Stimulated activated CD4-positive, alpha-beta T cell treated with anti-CD3 and anti-CD28 coated beads, Interleukin-2, amount 100 ng/mL, for 4 hours (primary cell): ENCODE measurements at regions not wholly inside any gene's neighbourhood (a gene's known extent, or its start where the extent isn't known, plus 50 kb on each side); places are given as distances from the start of the nearest gene placed in this dataset.
"Not testable (repeated sequence)": the region's sequence is repeated elsewhere in the genome, so short reads cannot be mapped to it uniquely, and the experiment has no call there.

ENCODE experiments used
- DNase-seq: peaks from one replicate; pipeline ENCODE4 v3.0.0-alpha.2; 2020; ENCODE audit warnings: low read depth

DNA sequence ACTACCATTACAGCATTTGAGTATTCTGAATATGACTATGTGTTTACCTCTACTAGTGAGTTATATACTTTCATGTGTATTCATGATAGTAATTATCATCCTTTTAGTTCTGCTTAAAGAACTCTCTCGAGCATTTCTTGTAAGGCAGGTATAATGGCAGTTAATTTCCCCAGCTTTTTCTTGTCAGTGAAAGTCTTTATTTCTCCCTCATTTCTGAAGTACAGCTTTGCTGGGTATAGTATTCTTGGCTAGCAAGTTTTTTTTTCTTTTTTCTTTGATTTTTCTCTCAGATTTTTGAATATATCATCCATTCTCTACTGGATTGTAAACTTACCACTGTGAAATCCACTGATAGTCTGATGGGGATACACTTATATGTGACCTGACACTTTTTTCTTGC lies 165.9 kb upstream of the ARHGAP5 start:
- DNase-seq: no peak

- DNase-seq: no peak
Observed at GRCh38 chr14:31913370-31913769, 163.7 kb upstream of the ARHGAP5 start.

GRCh38 chr14:31918289-31918688 lies 158.8 kb upstream of the ARHGAP5 start:
- DNase-seq: not testable (repeated sequence)

- DNase-seq: no peak
Observed at GRCh38 chr14:31920001-31920400, 157.1 kb upstream of the ARHGAP5 start.

GRCh38 chr14:31920989-31921650 lies 156.0 kb upstream of the ARHGAP5 start:
- DNase-seq: no peak

DNA sequence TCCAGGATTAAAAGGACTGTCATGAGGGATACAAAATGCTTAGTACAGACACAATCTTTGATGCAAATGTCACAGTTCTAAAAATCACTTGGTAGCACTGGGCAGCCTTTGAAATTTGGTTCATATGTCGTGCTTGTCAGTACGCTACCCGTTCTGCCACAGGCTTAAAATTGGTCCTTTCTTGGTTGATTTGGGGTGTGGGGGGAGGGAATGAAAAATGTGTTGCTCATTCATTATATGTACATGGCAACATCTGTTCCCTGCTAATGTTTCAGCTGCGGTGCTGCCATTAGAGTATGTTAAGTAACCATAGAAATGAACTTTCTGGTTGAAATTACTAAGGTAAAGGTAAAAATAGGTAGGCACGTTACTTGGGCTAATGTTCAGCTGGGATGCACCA lies 155.4 kb upstream of the ARHGAP5 start:
- no peak for DNase-seq

- no peak for DNase-seq
Observed at GRCh38 chr14:31926123-31926522, 151.0 kb upstream of the ARHGAP5 start.

- DNase-seq: no peak
Observed at GRCh38 chr14:31926652-31927347, 150.3 kb upstream of the ARHGAP5 start.

DNA sequence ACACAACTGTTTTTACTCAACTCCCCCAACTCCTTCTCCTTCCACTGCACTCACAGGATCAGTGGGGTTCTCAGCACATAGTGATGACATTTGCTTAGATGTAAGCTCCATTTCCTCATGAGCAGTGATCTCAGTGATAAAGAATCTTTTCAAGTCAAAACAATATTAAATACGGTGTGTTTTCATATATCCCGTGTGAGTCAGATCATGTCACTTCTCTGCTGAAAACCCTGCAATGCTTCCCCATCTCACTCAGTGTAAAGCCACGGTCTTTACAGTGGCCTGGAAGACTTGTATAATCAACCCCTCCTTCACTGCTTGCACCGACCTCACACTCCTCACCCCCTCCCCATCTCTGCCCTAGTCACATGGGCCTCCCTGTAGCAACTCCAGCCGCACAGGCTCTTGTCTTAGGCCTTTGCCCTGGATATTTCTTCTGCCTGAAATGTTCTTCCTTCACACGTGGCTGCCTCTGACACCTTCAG lies 149.7 kb upstream of the ARHGAP5 start:
- no peak for DNase-seq

- no peak for DNase-seq
Observed at GRCh38 chr14:31930070-31930469, 147.0 kb upstream of the ARHGAP5 start.

GRCh38 chr14:31930493-31931240 lies 146.4 kb upstream of the ARHGAP5 start:
- no peak for DNase-seq

DNA sequence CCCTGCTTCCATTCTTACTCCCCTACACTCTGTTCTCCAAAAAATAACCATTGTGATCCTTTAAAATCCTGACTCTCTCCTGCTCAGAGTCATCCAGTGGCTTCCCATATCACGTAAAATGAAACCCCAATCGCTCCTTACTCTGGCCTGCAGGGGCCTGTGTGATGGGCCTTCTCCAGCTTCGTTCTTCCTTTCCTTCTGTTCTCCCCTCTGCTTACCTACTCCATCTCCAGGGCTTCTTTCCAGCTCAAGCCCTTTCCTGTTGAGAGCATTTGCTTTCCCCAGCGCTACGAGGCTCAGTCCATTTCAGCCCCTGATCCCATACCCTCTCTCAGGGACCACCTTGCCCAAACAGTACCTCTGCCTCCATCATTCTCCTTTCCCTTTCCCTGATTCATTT lies 144.4 kb upstream of the ARHGAP5 start:
- DNase-seq: no peak

GRCh38 chr14:31933716-31934115 lies 143.4 kb upstream of the ARHGAP5 start:
- no peak for DNase-seq

DNA sequence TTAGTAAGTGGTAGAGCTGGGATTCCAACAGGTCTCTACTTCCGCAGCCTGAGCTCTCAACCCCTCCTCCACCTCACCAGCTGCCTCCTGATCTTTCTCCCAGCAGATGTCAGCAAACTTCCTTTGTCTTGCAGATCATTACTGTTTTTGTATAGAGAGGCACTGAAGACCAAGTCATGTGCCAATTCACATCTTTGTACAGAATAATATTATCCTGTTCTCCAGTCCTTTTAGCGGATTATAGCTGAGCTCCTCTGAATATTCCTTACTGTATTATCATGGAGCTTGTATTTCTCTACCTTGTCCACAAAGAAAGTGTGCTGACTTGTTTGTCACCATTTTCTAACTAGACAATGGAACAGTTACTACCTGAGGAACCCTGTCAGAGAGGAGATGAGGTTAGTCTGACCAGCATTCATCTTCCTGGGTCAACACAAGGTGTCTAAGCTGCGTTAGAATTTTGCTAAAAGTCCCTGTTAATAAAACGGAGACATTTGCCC lies 142.3 kb upstream of the ARHGAP5 start:
- DNase-seq: no peak

DNA sequence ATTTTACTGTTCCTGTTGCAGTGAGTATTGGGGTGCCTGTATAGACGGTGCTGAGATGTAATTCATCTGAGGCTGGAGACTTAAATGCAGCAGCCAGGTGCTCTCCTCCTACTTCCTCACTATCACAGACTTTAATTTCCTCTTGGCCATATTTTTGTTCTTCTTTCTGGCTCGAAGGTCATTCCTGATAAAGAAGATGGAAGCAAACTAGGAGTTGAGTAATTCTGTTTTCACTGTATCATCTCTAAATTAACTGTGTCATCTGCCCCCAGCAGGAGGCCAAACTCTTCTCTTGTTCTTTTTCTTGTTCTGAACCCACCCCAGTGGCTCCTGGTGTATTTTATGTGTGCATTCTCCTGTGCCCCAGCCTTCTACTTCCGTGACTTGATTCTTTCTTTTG lies 141.7 kb upstream of the ARHGAP5 start:
- no peak for DNase-seq

GRCh38 chr14:31936115-31936514 lies 141.0 kb upstream of the ARHGAP5 start:
- no peak for DNase-seq

GRCh38 chr14:31937730-31938346 lies 139.3 kb upstream of the ARHGAP5 start:
- DNase-seq: peak; percentile 66

DNA sequence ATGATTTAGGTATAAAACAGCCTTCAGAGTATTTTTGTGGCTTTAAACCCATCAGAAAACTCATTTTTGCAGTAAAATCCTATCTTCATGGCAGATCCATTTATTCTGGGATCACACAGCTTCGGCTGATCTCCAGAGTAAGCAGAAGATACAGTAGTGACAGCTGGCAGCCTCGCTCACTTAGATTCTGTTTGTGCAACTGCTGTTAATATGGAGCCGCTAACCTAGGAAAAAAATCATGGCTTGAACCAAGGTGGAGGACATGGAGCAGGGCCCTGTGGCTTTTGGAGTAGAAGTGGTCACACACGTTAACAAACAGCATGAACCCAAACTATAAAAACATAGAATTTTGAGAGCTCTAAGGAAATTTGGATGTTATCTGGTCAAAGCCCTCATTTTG lies 137.2 kb upstream of the ARHGAP5 start:
- DNase-seq: no peak

DNA sequence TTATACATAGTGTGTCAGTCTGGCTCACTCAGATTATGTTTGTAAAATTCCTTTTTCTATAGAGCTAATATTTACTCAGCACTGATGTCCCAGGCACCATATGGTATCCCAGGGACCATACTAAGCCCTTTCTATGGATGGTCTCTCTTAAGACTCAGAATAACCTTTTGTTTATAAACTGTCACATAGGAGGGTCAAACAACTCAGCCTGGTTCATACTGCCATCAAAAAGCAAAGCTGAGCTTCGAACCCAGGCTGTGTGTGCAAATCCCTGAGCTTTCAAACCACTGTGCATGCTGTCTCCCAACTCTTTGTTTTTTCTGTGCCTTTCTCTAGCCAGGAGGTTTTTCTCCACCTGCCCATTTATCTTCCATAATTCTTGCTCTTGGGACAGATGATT lies 135.6 kb upstream of the ARHGAP5 start:
- no peak for DNase-seq

- DNase-seq: no peak
Observed at GRCh38 chr14:31942166-31942841, 134.8 kb upstream of the ARHGAP5 start.

DNA sequence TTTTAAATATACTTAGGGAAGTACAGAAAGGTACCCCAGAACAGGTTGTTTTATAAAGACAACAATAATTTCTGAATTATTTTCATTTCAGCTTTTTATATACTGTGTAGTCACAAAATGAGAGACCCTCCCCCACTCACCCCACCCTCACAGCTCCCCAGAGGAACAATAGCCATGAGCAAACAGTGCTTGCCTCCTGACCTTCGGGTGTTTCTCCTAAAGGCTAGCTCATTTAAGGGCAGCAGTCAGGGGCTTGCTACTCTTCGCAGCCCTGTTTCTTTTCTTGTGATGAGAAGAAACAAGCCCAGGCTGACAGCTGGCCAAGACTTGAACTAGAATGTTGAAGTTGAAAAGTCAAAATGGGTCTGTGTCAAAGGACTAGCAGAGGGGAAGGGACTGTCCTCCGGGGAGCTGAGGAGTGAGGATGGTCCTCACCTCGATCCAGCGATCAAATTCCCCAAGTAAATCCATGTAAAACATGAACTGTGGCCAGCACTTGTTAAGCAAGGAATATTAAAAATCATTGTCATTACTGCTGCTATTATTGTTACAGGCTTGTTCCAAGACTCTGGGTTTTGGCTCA lies 133.8 kb upstream of the ARHGAP5 start:
- no peak for DNase-seq
